ENCODE measurements at regions not wholly inside any gene's neighbourhood (a gene's known extent, or its start where the extent isn't known, plus 50 kb on each side); places are given as distances from the start of the nearest gene placed in this dataset.
"Not testable (repeated sequence)": the region's sequence is repeated elsewhere in the genome, so short reads cannot be mapped to it uniquely, and the experiment has no call there.

DNA sequence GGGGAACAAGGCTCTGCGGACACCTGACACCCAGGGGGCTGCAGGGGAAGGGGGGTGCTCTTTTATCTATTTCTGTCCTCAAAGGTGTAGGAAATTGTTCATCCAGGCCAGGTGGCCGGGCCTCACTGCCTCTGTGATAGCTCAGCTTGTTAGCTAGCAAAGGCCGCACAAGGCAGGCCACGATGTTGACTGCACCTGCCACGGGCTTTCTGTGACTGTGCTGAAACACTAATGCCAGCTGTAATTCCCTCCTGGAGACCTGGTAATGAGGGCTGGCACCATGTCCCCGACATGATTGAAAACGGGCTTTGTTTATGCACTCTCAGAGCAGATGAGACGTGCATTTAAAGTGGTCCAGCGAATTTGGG is 61.4 kb upstream of the APCDD1L start:
- no peak overlapping the region for H3K4me3 ChIP-seq (ENCODE audit: low read depth, low read length)
- POLR2A ChIA-PET, result interaction anchor here (1.6 kb wide), 1 partner anchor 75 kb away, joined by 4 read pairs; the partner anchor contains the start of gene STX16
- TF ChIP-seq, protein P1, sequence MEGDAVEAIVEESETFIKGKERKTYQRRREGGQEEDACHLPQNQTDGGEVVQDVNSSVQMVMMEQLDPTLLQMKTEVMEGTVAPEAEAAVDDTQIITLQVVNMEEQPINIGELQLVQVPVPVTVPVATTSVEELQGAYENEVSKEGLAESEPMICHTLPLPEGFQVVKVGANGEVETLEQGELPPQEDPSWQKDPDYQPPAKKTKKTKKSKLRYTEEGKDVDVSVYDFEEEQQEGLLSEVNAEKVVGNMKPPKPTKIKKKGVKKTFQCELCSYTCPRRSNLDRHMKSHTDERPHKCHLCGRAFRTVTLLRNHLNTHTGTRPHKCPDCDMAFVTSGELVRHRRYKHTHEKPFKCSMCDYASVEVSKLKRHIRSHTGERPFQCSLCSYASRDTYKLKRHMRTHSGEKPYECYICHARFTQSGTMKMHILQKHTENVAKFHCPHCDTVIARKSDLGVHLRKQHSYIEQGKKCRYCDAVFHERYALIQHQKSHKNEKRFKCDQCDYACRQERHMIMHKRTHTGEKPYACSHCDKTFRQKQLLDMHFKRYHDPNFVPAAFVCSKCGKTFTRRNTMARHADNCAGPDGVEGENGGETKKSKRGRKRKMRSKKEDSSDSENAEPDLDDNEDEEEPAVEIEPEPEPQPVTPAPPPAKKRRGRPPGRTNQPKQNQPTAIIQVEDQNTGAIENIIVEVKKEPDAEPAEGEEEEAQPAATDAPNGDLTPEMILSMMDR (IDR thresholded peaks at IDR 0.05; ENCODE audit: insufficient read depth, low read length, missing control alignments), result no peak
- no peak for DNase-seq (ENCODE audit: low read depth, low spot score)
- CTCF ChIA-PET, result interaction anchor here (1.4 kb wide), 1 partner anchor 19 kb away, joined by 3 read pairs; no protein-coding TSS in a partner anchor

- ChIA-PET POLR2A (interaction anchor here (1.2 to 1.6 kb wide), 2 partner anchors 21 to 75 kb away, joined by 4 read pairs; partner anchors contain the start of gene STX16), CTCF (interaction anchor here (1.4 kb wide), 1 partner anchor 18 kb away, joined by 3 read pairs; no protein-coding TSS in a partner anchor)
- TF ChIP-seq, protein P1 (IDR thresholded peaks at IDR 0.05; ENCODE audit: insufficient read depth, low read length, missing control alignments), result no peak
- no peak for DNase-seq (ENCODE audit: low read depth, low spot score)
- H3K4me3 ChIP-seq (ENCODE audit: low read depth, low read length), result no peak overlapping the region
These were observed 60.8 kb upstream of the APCDD1L start for GRCh38 chr20:58575776-58576602.

DNA sequence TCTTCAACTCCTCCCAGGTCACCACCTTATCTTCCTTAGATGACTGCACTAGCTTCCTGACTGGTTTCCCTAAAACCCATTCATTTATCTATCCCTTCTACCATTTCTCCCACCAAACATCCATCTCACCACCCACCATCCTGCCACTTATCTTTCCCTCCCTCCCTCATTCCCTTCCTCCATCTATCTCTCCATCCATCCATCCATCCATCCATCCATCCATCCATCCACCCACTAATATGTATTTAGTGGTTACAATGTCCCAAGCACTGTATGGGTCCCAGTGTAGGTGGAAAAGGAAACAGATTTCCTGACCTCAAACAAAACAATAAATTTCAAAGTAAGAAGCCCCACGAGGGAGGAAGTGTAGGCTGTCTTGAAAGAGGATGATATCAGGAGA is 59.3 kb upstream of the APCDD1L start:
- DNase-seq (ENCODE audit: low read depth, low spot score), result no peak
- CTCF ChIA-PET, result no interaction called here
- no peak overlapping the region for H3K4me3 ChIP-seq (ENCODE audit: low read depth, low read length)
- POLR2A ChIA-PET, result interaction anchor here (0.6 kb wide), 1 partner anchor 457 kb away, joined by 4 read pairs; no protein-coding TSS in a partner anchor
- TF ChIP-seq, protein P1 (IDR thresholded peaks at IDR 0.05; ENCODE audit: insufficient read depth, low read length, missing control alignments), result no peak

- CTCF ChIA-PET, result interaction anchor here (1.1 kb wide), 1 partner anchor 77 kb away, joined by 3 read pairs; the partner anchor contains the start of gene STX16
- POLR2A ChIA-PET, result interaction anchor here (0.6 kb wide), 1 partner anchor 458 kb away, joined by 4 read pairs; no protein-coding TSS in a partner anchor
- TF ChIP-seq, protein P1 (IDR thresholded peaks at IDR 0.05; ENCODE audit: insufficient read depth, low read length, missing control alignments), result no peak
- H3K4me3 ChIP-seq (ENCODE audit: low read depth, low read length), result no peak overlapping the region
- no peak for DNase-seq (ENCODE audit: low read depth, low spot score)
These were observed 58.8 kb upstream of the APCDD1L start for GRCh38 chr20:58573986-58574385.

- H3K4me3 ChIP-seq (ENCODE audit: low read depth, low read length), result no peak overlapping the region
- DNase-seq (ENCODE audit: low read depth, low spot score), result no peak
- TF ChIP-seq, protein P1 (IDR thresholded peaks at IDR 0.05; ENCODE audit: insufficient read depth, low read length, missing control alignments), result no peak
- CTCF ChIA-PET, result interaction anchor here (1.1 kb wide), 1 partner anchor 78 kb away, joined by 3 read pairs; the partner anchor contains the start of gene STX16
- POLR2A ChIA-PET, result no interaction called here
These were observed 58.1 kb upstream of the APCDD1L start for GRCh38 chr20:58573257-58573656.

DNA sequence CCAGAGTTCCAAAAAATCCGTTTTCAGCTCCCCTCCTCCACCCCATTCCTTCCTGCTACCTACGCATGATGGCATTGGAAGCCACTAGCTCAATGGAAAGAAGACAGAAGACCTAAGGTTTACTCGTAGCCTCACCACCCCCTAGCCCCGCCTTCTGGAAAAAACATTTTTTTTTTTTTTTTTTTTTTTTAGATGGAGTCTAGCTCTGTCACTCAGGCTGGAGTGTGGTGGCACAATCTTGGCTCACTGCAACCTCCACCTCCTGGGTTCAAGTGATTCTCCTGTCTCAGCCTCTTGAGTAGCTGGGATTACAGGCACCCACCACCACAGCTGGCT is 57.2 kb upstream of the APCDD1L start:
- H3K4me3 ChIP-seq (ENCODE audit: low read depth, low read length); DNase-seq (ENCODE audit: low read depth, low spot score): not testable (repeated sequence)
- CTCF ChIA-PET, result interaction anchor here (0.7 kb wide), 1 partner anchor 21 kb away, joined by 3 read pairs; no protein-coding TSS in a partner anchor
- POLR2A ChIA-PET, result interaction anchor here (0.6 to 1.2 kb wide), 6 partner anchors 9 to 105 kb away, joined by 3 to 11 read pairs (median 4); no protein-coding TSS in a partner anchor

All from AG04449 (cell line).